SKM-1 (cell line): ENCODE measurements at regions not wholly inside any gene's neighbourhood (a gene's known extent, or its start where the extent isn't known, plus 50 kb on each side); places are given as distances from the start of the nearest gene placed in this dataset.
"Not testable (repeated sequence)": the region's sequence is repeated elsewhere in the genome, so short reads cannot be mapped to it uniquely, and the experiment has no call there.

Source experiments
- DNase-seq: peaks from one replicate; lab custom pipeline; 2025; ENCODE audit not compliant: unreplicated experiment; lab: John Stamatoyannopoulos, UW

GRCh38 chr1:181324797-181325616 lies 158.3 kb upstream of the CACNA1E start:
- no peak for DNase-seq

- not testable (repeated sequence) for DNase-seq
Measured at GRCh38 chr1:181325765-181326164, 157.6 kb upstream of the CACNA1E start.

GRCh38 chr1:181326348-181326747 lies 157.0 kb upstream of the CACNA1E start:
- DNase-seq = no peak

- DNase-seq = no peak
Measured at GRCh38 chr1:181327796-181328195, 155.5 kb upstream of the CACNA1E start.

- no peak for DNase-seq
Measured at GRCh38 chr1:181334724-181335123, 148.6 kb upstream of the CACNA1E start.

GRCh38 chr1:181335631-181336030 lies 147.7 kb upstream of the CACNA1E start:
- no peak for DNase-seq

GRCh38 chr1:181341026-181341632 lies 142.2 kb upstream of the CACNA1E start:
- no peak for DNase-seq

- DNase-seq = no peak
Measured at GRCh38 chr1:181344091-181344490, 139.2 kb upstream of the CACNA1E start.

- DNase-seq = no peak
Measured at GRCh38 chr1:181345146-181345545, 138.2 kb upstream of the CACNA1E start.

- no peak for DNase-seq
Measured at GRCh38 chr1:181347495-181348390, 135.6 kb upstream of the CACNA1E start.

- DNase-seq = no peak
Measured at GRCh38 chr1:181349512-181349911, 133.8 kb upstream of the CACNA1E start.

GRCh38 chr1:181350131-181350530 lies 133.2 kb upstream of the CACNA1E start:
- no peak for DNase-seq

- DNase-seq = no peak
Measured at GRCh38 chr1:181351740-181352139, 131.6 kb upstream of the CACNA1E start.

- no peak for DNase-seq
Measured at GRCh38 chr1:181352695-181353094, 130.6 kb upstream of the CACNA1E start.

GRCh38 chr1:181353526-181353925 lies 129.8 kb upstream of the CACNA1E start:
- DNase-seq = no peak

GRCh38 chr1:181354865-181355264 lies 128.5 kb upstream of the CACNA1E start:
- no peak for DNase-seq

- DNase-seq = peak; percentile 86
Measured at GRCh38 chr1:181356505-181357340, 126.6 kb upstream of the CACNA1E start.

- no peak for DNase-seq
Measured at GRCh38 chr1:181359012-181359411, 124.3 kb upstream of the CACNA1E start.

- DNase-seq = no peak
Measured at GRCh38 chr1:181364801-181365200, 118.5 kb upstream of the CACNA1E start.

GRCh38 chr1:181366910-181367309 lies 116.4 kb upstream of the CACNA1E start:
- DNase-seq = no peak

GRCh38 chr1:181369416-181369815 lies 113.9 kb upstream of the CACNA1E start:
- DNase-seq = no peak
